IMR-90 (cell line): ENCODE measurements at regions not wholly inside any gene's neighbourhood (a gene's known extent, or its start where the extent isn't known, plus 50 kb on each side); places are given as distances from the start of the nearest gene placed in this dataset.

ENCODE experiments used
- ATAC-seq: fragments of 200-7000 bp; cut with Tn5 transposase; 2 replicates; pipeline ENCODE4 v1.9.1; 2020; ENCODE audit warnings: low read depth, mild to moderate bottlenecking, moderate library complexity
- BruUV-seq: library from RNA; stranded (reverse); fragments of 400-500 nt; replicated peaks from 2 replicates; lab custom pipeline; 2021; lab: Mats Ljungman, UMichigan
- CTCF ChIA-PET: fragments of 300-600 bp; formaldehyde crosslinking; extraction: SDS; loops from one replicate; lab custom pipeline; 2021; ENCODE audit warnings: antibody characterized with exemption; lab: Yijun Ruan, JAX
- POLR2A ChIA-PET: fragments of 300-600 bp; sonication (Branson Sonifier 250); formaldehyde crosslinking; loops from one replicate; lab custom pipeline; 2022; ENCODE audit warnings: antibody characterized with exemption; ENCODE audit not compliant: unreplicated experiment; lab: Charles Lee
- DNase-seq: peaks from one replicate; pipeline ENCODE4 v3.0.0; 2013
- H2AFZ ChIP-seq: replicated peaks from 2 replicates; pipeline ENCODE3; 2013; ENCODE audit warnings: low read length, mild to moderate bottlenecking; ENCODE audit not compliant: poor library complexity
- H2AK5ac ChIP-seq: 2 replicates; pipeline ENCODE4 v1.6.1; 2013; ENCODE audit warnings: low read depth, low read length, inconsistent platforms
- H2AK9ac ChIP-seq: replicated peaks from 2 replicates; pipeline ENCODE3; 2013; ENCODE audit warnings: mild to moderate bottlenecking, low read depth, low read length, moderate library complexity; ENCODE audit not compliant: poor library complexity
- H2BK120ac ChIP-seq: 2 replicates; pipeline ENCODE4 v1.6.1; 2013; ENCODE audit warnings: low read depth, low read length, inconsistent platforms
- H2BK15ac ChIP-seq: 3 replicates; pipeline ENCODE4 v1.6.1; 2013; ENCODE audit warnings: low read depth, low read length, inconsistent platforms
- H2BK20ac ChIP-seq: 2 replicates; pipeline ENCODE4 v1.6.1; 2013; ENCODE audit warnings: low read depth, mild to moderate bottlenecking, inconsistent platforms, low read length, moderate library complexity
- H2BK5ac ChIP-seq: 2 replicates; pipeline ENCODE4 v1.6.1; 2013; ENCODE audit warnings: mild to moderate bottlenecking, low read depth, low read length, inconsistent platforms; ENCODE audit not compliant: poor library complexity, severe bottlenecking
- H3K14ac ChIP-seq: replicated peaks from 2 replicates; pipeline ENCODE4 v1.6.1; 2013; ENCODE audit warnings: low read depth, low read length, inconsistent platforms
- H3K18ac ChIP-seq: 2 replicates; pipeline ENCODE4 v1.6.1; 2013; ENCODE audit warnings: low read depth, low read length, control low read depth
- H3K23ac ChIP-seq: 2 replicates; pipeline ENCODE4 v1.6.1; 2013; ENCODE audit warnings: low read depth, low read length, inconsistent platforms
- H3K27ac ChIP-seq: 2 replicates; pipeline ENCODE4 v1.5.1; 2013; ENCODE audit warnings: mild to moderate bottlenecking, control low read depth, low read length; ENCODE audit not compliant: insufficient read depth
- H3K27me3 ChIP-seq: 2 replicates; pipeline ENCODE4 v1.6.1; 2013; ENCODE audit warnings: low read length; ENCODE audit not compliant: control insufficient read depth, insufficient read depth
- H3K36me3 ChIP-seq: 2 replicates; pipeline ENCODE4 v1.6.1; 2013; ENCODE audit warnings: low read length, mixed read lengths; ENCODE audit not compliant: control insufficient read depth, insufficient read depth
- H3K4ac ChIP-seq: 2 replicates; pipeline ENCODE4 v1.6.1; 2013; ENCODE audit warnings: low read depth, low read length, inconsistent platforms
- H3K4me1 ChIP-seq: 2 replicates; pipeline ENCODE4 v1.6.1; 2013; ENCODE audit warnings: low read length, mixed read lengths; ENCODE audit not compliant: control insufficient read depth, insufficient read depth
- H3K4me2 ChIP-seq: 2 replicates; pipeline ENCODE4 v1.6.1; 2013; ENCODE audit warnings: low read depth, mild to moderate bottlenecking, control low read depth, low read length, moderate library complexity
- H3K4me3 ChIP-seq: 2 replicates; pipeline ENCODE4 v1.5.1; 2013; ENCODE audit warnings: low read depth, mild to moderate bottlenecking, control low read depth, low read length, moderate library complexity; ENCODE audit not compliant: insufficient read depth
- H3K56ac ChIP-seq: 2 replicates; pipeline ENCODE4 v1.6.1; 2013; ENCODE audit warnings: low read length, inconsistent platforms; ENCODE audit not compliant: insufficient read depth; ENCODE audit errors: extremely low read depth
- H3K79me1 ChIP-seq, 2 experiments: 2 replicates each; pipeline ENCODE4 v1.6.1; 2013; ENCODE audit warnings: low read length in 2 of 2, inconsistent platforms in 1 of 2, low read depth in 1 of 2
- H3K9ac ChIP-seq: 2 replicates; pipeline ENCODE4 v1.6.1; 2013; ENCODE audit warnings: low read depth, low read length, control low read depth
- H3K9me1 ChIP-seq: 2 replicates; pipeline ENCODE4 v1.6.1; 2013; ENCODE audit warnings: low read length, inconsistent platforms; ENCODE audit not compliant: insufficient read depth
- H3K9me3 ChIP-seq: 2 replicates; pipeline ENCODE4 v1.6.1; 2013; ENCODE audit warnings: low read length; ENCODE audit not compliant: control insufficient read depth, insufficient read depth
- H4K20me1 ChIP-seq: 2 replicates; pipeline ENCODE4 v1.6.1; 2013; ENCODE audit warnings: low read length, inconsistent platforms; ENCODE audit not compliant: insufficient read depth
- H4K5ac ChIP-seq: 2 replicates; pipeline ENCODE4 v1.6.1; 2013; ENCODE audit warnings: mild to moderate bottlenecking, low read depth, low read length, control low read depth
- H4K8ac ChIP-seq, 2 experiments: 2 replicates each; pipeline ENCODE4 v1.6.1; 2013; ENCODE audit warnings: low read depth in 2 of 2, low read length in 2 of 2, control low read depth in 1 of 2, inconsistent platforms in 1 of 2
- H4K91ac ChIP-seq: 2 replicates; pipeline ENCODE4 v1.6.1; 2013; ENCODE audit warnings: low read depth, low read length, inconsistent platforms; ENCODE audit not compliant: insufficient read depth
- POLR2A ChIP-seq: IDR thresholded peaks from 2 replicates; pipeline ENCODE4 v1.6.1; 2012; ENCODE audit warnings: mild to moderate bottlenecking, low read depth, low read length
- WGBS, 2 experiments: methylation state at CpG; one replicate each; pipeline versions ENCODE4 v1.1.5 to v1.1.7; 2013; ENCODE audit warnings: missing lambda C conversion rate in 2 of 2; ENCODE audit not compliant: insufficient read length in 1 of 2; ENCODE audit errors: extremely low coverage in 2 of 2; 5-methylcytosine and 5-hydroxymethylcytosine counted together
- dilution Hi-C: fragments of 300-500 bp; cut with HindIII; formaldehyde crosslinking; loops from one replicate; pipeline ENCODE4 v1.14.3; 2018; ENCODE audit warnings: low sequenced_read_pairs; ENCODE audit not compliant: unreplicated experiment
- in situ Hi-C: fragments of 300-500 bp; cut with MboI; formaldehyde crosslinking; loops from 3 replicates; pipeline ENCODE4 v1.14.3; 2019; ENCODE audit warnings: low sequenced_read_pairs, inconsistent platforms, mixed read lengths
- intact Hi-C: fragments of 100-400 bp; cut with micrococcal nuclease; formaldehyde crosslinking; loops from 2 replicates; pipeline ENCODE4 v1.10.0; 2022

DNA sequence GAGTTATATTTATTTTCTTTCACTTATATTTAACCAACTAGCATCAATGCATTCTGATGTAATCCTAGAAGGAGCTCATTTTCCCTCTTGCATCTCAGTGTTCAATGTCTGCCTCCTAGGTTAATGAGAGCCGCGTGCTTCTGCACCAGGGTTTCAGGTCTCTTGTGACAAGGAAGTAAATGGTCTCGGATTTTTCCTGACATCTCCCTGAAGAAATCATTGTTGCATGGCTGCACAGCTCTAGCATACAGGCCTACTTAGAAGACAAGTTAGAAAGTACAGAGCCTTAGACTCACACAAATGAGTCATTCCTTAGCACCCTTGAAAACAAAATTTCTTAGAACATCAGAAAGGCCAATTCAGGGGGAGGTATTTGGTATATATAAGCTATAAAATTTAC lies 57.2 kb upstream of the KLF12 start:
- dilution Hi-C loops, result no loop called here

More for the DNA sequence above, 57.2 kb upstream of the KLF12 start:
- Histone ChIP-seq H2AFZ (no peak overlapping the region), H3K27me3 (no peaks in the 10 kb centered on the region), H3K23ac (0 out of 2 replicates have a peak overlapping the region, but pooled peaks have one; percentile 58), H3K18ac (no peak overlapping the region), H3K4ac (peak overlapping the region; percentile 38), H3K9ac (no peak overlapping the region), H4K8ac (peak overlapping the region in 1 of 2 experiments; percentile 72; a peak in 1 of 4 replicates), H3K9me3 (no peaks in the 10 kb centered on the region), H3K36me3 (no peaks in the 10 kb centered on the region), H3K4me1 (peaks cover 5% of the 10 kb centered on the region), H2AK9ac (no peak overlapping the region), H3K27ac (no peak overlapping the region), H2BK20ac (no peak overlapping the region; the same call in 1 of the 2 replicates), H2BK120ac (0 out of 2 replicates have a peak overlapping the region, but pooled peaks have one; percentile 2), H2BK5ac (no peak overlapping the region), H3K4me2 (no peak overlapping the region), H3K14ac (no peak overlapping the region; the same call in 1 of the 2 replicates), H2AK5ac (no peak overlapping the region), H3K4me3 (no peak overlapping the region), H4K91ac (no peak overlapping the region), H3K56ac (no peak overlapping the region), H3K79me1 (no peaks in the 10 kb centered on the region), H3K9me1 (no peaks in the 10 kb centered on the region; the same call in 1 of the 2 replicates), H2BK15ac (no peak overlapping the region), H4K20me1 (no peaks in the 10 kb centered on the region), H4K5ac (no peak overlapping the region)
- DNase-seq, result peak; percentile 32
- no peak for TF ChIP-seq POLR2A
- intact Hi-C loops, result no loop called here
- CTCF ChIA-PET, result interaction anchor here (0.5 to 1.2 kb wide), 2 partner anchors 11 to 310 kb away, joined by 3 to 4 read pairs; no protein-coding TSS in a partner anchor
- no TSS peak for BruUV-seq
- no CpG with 5 or more reads among the region's 3 CpGs for WGBS, 2 experiments
- in situ Hi-C loops, result no loop called here
- POLR2A ChIA-PET, result interaction anchor here (0.6 kb wide), 1 partner anchor 14 kb away, joined by 3 read pairs; no protein-coding TSS in a partner anchor
- ATAC-seq, result peak; percentile 57; the same call in 1 of the 2 replicates
